HCT116 (cell line): ENCODE measurements at regions not wholly inside any gene's neighbourhood (a gene's known extent, or its start where the extent isn't known, plus 50 kb on each side); places are given as distances from the start of the nearest gene placed in this dataset.

Experiments
- ATAC-seq: fragments of 200-7000 bp; cut with Tn5 transposase; 2 replicates; pipeline ENCODE4 v1.9.1; 2020; ENCODE audit warnings: mild to moderate bottlenecking, moderate library complexity
- BruUV-seq: library from RNA; stranded (reverse); fragments of 400-500 nt; replicated peaks from 2 replicates; lab custom pipeline; 2021; lab: Mats Ljungman, UMichigan
- CTCF ChIA-PET: fragments of 300-600 bp; sonication (Branson Sonifier 250); formaldehyde crosslinking; loops from one replicate; lab custom pipeline; 2021; ENCODE audit warnings: antibody characterized with exemption; lab: Charles Lee
- POLR2A ChIA-PET: fragments of 300-600, 350-600 bp; sonication (Branson Sonifier 250); formaldehyde crosslinking; loops from one replicate; lab custom pipeline; 2021; ENCODE audit warnings: antibody characterized with exemption; lab: Charles Lee
- RAD21 ChIA-PET, 2 experiments: fragments of 300-600 bp; sonication (Branson Sonifier 250); formaldehyde crosslinking; loops; one replicate each; lab custom pipeline; 2023; ENCODE audit warnings: low total read pairs in 2 of 2; ENCODE audit not compliant: uncharacterized antibody in 2 of 2, unreplicated experiment in 2 of 2, low non-redundant PET in 1 of 2; lab: Charles Lee
- DNase-seq: peaks from one replicate; pipeline ENCODE4 v3.0.0-alpha.2; 2010; ENCODE audit warnings: low read depth, low spot score
- H2AFZ ChIP-seq: fragments of 200-600 bp; shearing (Covaris generic), sonication (generic); 2 replicates; pipeline ENCODE4 v1.6.1; 2017; ENCODE audit warnings: low read depth, mixed run types, mixed read lengths, antibody characterized with exemption, low read length; ENCODE audit not compliant: poor library complexity, severe bottlenecking
- H3K27ac ChIP-seq: 2 replicates; pipeline ENCODE4 v1.5.1; 2012; ENCODE audit warnings: low read depth, low read length
- H3K27me3 ChIP-seq: fragments of 200-600 bp; sonication (generic); 2 replicates; pipeline ENCODE4 v1.6.1; 2016; ENCODE audit warnings: mixed run types, low read length, mixed read lengths; ENCODE audit not compliant: insufficient read depth
- H3K36me3 ChIP-seq, 2 experiments: fragments of 200-500 bp in 1 of 2; fragments of 200-600 bp in 1 of 2; sonication (Bioruptor generic) in 1 of 2; sonication (generic) in 1 of 2; 2 replicates each; pipeline versions ENCODE4 v1.5.1 to v1.6.1; 2014 to 2016; ENCODE audit warnings: low read length in 2 of 2, inconsistent platforms in 1 of 2, mixed read lengths in 1 of 2, mixed run types in 1 of 2; ENCODE audit not compliant: insufficient read depth in 2 of 2, control insufficient read depth in 1 of 2
- H3K4me1 ChIP-seq, 2 experiments: fragments of 200-600 bp in 1 of 2; sonication (generic) in 1 of 2; 2 replicates each; pipeline versions ENCODE4 v1.5.1 to v1.6.1; 2012 to 2017; ENCODE audit warnings: low read length in 2 of 2, inconsistent platforms in 1 of 2, mild to moderate bottlenecking in 1 of 2, mixed read lengths in 1 of 2, mixed run types in 1 of 2, moderate library complexity in 1 of 2; ENCODE audit not compliant: insufficient read depth in 2 of 2, control insufficient read depth in 1 of 2
- H3K4me2 ChIP-seq: fragments of 200-600 bp; sonication (generic); 2 replicates; pipeline ENCODE4 v1.6.1; 2017; ENCODE audit warnings: mixed run types, low read length, mixed read lengths
- H3K4me3 ChIP-seq, 2 experiments: fragments of 200-600 bp in 1 of 2; sonication (generic) in 1 of 2; replicated peaks in 1 of 2; 2 replicates each; pipeline ENCODE4 v1.5.1; 2011 to 2016; ENCODE audit warnings: low read length in 2 of 2, control low read depth in 1 of 2, low read depth in 1 of 2, mild to moderate bottlenecking in 1 of 2, mixed read lengths in 1 of 2, mixed run types in 1 of 2
- H3K79me2 ChIP-seq: fragments of 200-600 bp; sonication (generic); 2 replicates; pipeline ENCODE4 v1.6.1; 2017; ENCODE audit warnings: mild to moderate bottlenecking, mixed run types, low read length, moderate library complexity, mixed read lengths; ENCODE audit not compliant: insufficient read depth
- H3K9ac ChIP-seq: fragments of 200-600 bp; sonication (generic); 2 replicates; pipeline ENCODE4 v1.6.1; 2016; ENCODE audit warnings: low read length, mixed read lengths
- H3K9me2 ChIP-seq: fragments of 200-600 bp; sonication (generic), shearing (Covaris generic); 2 replicates; pipeline ENCODE4 v1.6.1; 2017; ENCODE audit warnings: mixed run types, mild to moderate bottlenecking, moderate library complexity; ENCODE audit not compliant: insufficient read depth
- H3K9me3 ChIP-seq, 2 experiments: fragments of 200-500 bp in 1 of 2; fragments of 200-600 bp in 1 of 2; sonication (Bioruptor generic) in 1 of 2; sonication (generic) in 1 of 2; 2 replicates each; pipeline ENCODE4 v1.6.1; 2014 to 2017; ENCODE audit warnings: low read length in 2 of 2, mixed read lengths in 2 of 2, inconsistent platforms in 1 of 2, low read depth in 1 of 2, mild to moderate bottlenecking in 1 of 2, mixed run types in 1 of 2, moderate library complexity in 1 of 2; ENCODE audit not compliant: control insufficient read depth in 1 of 2, insufficient read depth in 1 of 2
- H4K20me1 ChIP-seq: fragments of 200-600 bp; sonication (generic), shearing (Covaris generic); 2 replicates; pipeline ENCODE4 v1.6.1; 2017; ENCODE audit warnings: mixed run types, mild to moderate bottlenecking, moderate library complexity; ENCODE audit not compliant: insufficient read depth
- ATF3 ChIP-seq: IDR thresholded peaks from 2 replicates; pipeline ENCODE4 v1.6.1; 2012
- CEBPB ChIP-seq: IDR thresholded peaks from 2 replicates; pipeline ENCODE4 v1.6.1; 2012; ENCODE audit warnings: low read depth
- EGR1 ChIP-seq: IDR thresholded peaks from 2 replicates; pipeline ENCODE4 v1.6.1; 2012; ENCODE audit warnings: low read depth
- ELF1 ChIP-seq: IDR thresholded peaks from 2 replicates; pipeline ENCODE4 v1.6.1; 2012; ENCODE audit warnings: low read depth, borderline replicate concordance
- EZH2 ChIP-seq: fragments of 200-600 bp; sonication (generic); IDR thresholded peaks from 2 replicates; pipeline ENCODE4 v1.6.1; 2017; ENCODE audit warnings: antibody characterized with exemption, mixed run types
- EZH2phosphoT487 ChIP-seq: fragments of 200-600 bp; IDR thresholded peaks from 2 replicates; pipeline ENCODE4 v1.6.1; 2018; ENCODE audit warnings: antibody characterized with exemption, borderline replicate concordance
- JUND ChIP-seq: IDR thresholded peaks from 2 replicates; pipeline ENCODE4 v1.6.1; 2012
- POLR2AphosphoS5 ChIP-seq: IDR thresholded peaks from 2 replicates; pipeline ENCODE4 v1.6.1; 2011; ENCODE audit warnings: mild to moderate bottlenecking, low read depth, low read length, moderate library complexity
- SIN3A ChIP-seq: IDR thresholded peaks from 2 replicates; pipeline ENCODE4 v1.6.1; 2012; ENCODE audit warnings: low read depth
- SP1 ChIP-seq: IDR thresholded peaks from 2 replicates; pipeline ENCODE4 v1.6.1; 2012; ENCODE audit warnings: low read depth
- SRF ChIP-seq: IDR thresholded peaks from 2 replicates; pipeline ENCODE4 v1.6.1; 2012; ENCODE audit warnings: low read depth
- YY1 ChIP-seq: IDR thresholded peaks from 2 replicates; pipeline ENCODE4 v1.6.1; 2011; ENCODE audit warnings: low read length, low read depth, moderate library complexity, mild to moderate bottlenecking; ENCODE audit not compliant: insufficient replicate concordance; ENCODE audit errors: extremely low read depth
- ZNF274 ChIP-seq: fragments of 200-500 bp; sonication (Bioruptor generic); IDR thresholded peaks from 2 replicates; pipeline ENCODE4 v1.6.1; 2014; ENCODE audit warnings: mild to moderate bottlenecking, low read depth, low read length, inconsistent platforms
- intact Hi-C: fragments of 100-400 bp; cut with micrococcal nuclease; formaldehyde crosslinking; loops from 2 replicates; pipeline ENCODE4 v1.10.0; 2022
- TF ChIP-seq, protein P1 (sequence below): IDR thresholded peaks from 2 replicates; pipeline ENCODE4 v1.6.1; 2012; ENCODE audit warnings: low read depth
- TF ChIP-seq, protein P2 (sequence below), 3 experiments: fragments of 200-600 bp in 1 of 3; sonication (generic) in 1 of 3; IDR thresholded peaks in 2 of 3; conservative IDR thresholded peaks in 1 of 3; 2 replicates each; pipeline ENCODE4 v1.5.1; 2012 to 2017; ENCODE audit warnings: low read depth in 2 of 3, low read length in 2 of 3, antibody characterized with exemption in 1 of 3, borderline replicate concordance in 1 of 3, control low read depth in 1 of 3, mild to moderate bottlenecking in 1 of 3, mixed read lengths in 1 of 3, mixed run types in 1 of 3, moderate library complexity in 1 of 3; ENCODE audit not compliant: insufficient read depth in 1 of 3

DNA sequence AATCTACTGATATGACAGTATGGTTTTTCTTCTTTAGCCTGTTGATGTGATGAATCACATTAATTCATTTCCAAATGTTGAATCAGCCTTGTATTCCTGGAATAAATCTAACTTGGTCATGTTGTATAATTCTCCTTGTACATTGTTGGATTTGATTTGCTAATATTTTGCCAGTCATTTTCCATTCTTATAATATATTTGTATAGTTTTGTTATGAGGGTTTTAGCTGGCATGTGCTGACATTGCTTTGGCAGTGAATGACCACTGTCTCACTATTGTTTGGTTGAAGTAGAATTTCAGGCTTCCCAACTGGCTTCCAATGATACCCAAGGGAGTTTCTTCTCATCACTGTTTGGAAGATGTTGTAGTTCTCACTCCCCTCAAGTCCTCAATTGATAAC lies 983.0 kb upstream of the PTPRD start (continued):
- TF ChIP-seq, protein P1, sequence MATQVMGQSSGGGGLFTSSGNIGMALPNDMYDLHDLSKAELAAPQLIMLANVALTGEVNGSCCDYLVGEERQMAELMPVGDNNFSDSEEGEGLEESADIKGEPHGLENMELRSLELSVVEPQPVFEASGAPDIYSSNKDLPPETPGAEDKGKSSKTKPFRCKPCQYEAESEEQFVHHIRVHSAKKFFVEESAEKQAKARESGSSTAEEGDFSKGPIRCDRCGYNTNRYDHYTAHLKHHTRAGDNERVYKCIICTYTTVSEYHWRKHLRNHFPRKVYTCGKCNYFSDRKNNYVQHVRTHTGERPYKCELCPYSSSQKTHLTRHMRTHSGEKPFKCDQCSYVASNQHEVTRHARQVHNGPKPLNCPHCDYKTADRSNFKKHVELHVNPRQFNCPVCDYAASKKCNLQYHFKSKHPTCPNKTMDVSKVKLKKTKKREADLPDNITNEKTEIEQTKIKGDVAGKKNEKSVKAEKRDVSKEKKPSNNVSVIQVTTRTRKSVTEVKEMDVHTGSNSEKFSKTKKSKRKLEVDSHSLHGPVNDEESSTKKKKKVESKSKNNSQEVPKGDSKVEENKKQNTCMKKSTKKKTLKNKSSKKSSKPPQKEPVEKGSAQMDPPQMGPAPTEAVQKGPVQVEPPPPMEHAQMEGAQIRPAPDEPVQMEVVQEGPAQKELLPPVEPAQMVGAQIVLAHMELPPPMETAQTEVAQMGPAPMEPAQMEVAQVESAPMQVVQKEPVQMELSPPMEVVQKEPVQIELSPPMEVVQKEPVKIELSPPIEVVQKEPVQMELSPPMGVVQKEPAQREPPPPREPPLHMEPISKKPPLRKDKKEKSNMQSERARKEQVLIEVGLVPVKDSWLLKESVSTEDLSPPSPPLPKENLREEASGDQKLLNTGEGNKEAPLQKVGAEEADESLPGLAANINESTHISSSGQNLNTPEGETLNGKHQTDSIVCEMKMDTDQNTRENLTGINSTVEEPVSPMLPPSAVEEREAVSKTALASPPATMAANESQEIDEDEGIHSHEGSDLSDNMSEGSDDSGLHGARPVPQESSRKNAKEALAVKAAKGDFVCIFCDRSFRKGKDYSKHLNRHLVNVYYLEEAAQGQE, result no peak
- no peak for TF ChIP-seq SRF
- no peak for TF ChIP-seq EZH2

GRCh38 chr9:11618241-11618805 lies 1005.5 kb upstream of the PTPRD start:
- Histone ChIP-seq H3K36me3 (no peaks in the 10 kb centered on the region), H3K4me3 (no peak overlapping the region), H3K9ac (no peak overlapping the region), H3K27me3 (no peaks in the 10 kb centered on the region), H4K20me1 (no peaks in the 10 kb centered on the region), H2AFZ (no peak overlapping the region), H3K9me2 (no peaks in the 10 kb centered on the region), H3K4me1 (no peaks in the 10 kb centered on the region), H3K9me3 (peaks cover 4 to 17% of the 10 kb centered on the region in 2 experiments; a peak in 2 of 4 replicates), H3K79me2 (no peaks in the 10 kb centered on the region), H3K27ac (no peak overlapping the region), H3K4me2 (no peak overlapping the region)
- DNase-seq, result no peak
- RAD21 ChIA-PET, result no interaction called here
- no peak for ATAC-seq
- no TSS peak for BruUV-seq
- TF ChIP-seq JUND (no peak), YY1 (no peak), ELF1 (no peak), SIN3A (no peak), EGR1 (no peak), EZH2phosphoT487 (no peak), SRF (no peak), ZNF274 (no peak), CEBPB (no peak), POLR2AphosphoS5 (no peak), ATF3 (no peak), SP1 (no peak), EZH2 (no peak)
- TF ChIP-seq, protein P2, sequence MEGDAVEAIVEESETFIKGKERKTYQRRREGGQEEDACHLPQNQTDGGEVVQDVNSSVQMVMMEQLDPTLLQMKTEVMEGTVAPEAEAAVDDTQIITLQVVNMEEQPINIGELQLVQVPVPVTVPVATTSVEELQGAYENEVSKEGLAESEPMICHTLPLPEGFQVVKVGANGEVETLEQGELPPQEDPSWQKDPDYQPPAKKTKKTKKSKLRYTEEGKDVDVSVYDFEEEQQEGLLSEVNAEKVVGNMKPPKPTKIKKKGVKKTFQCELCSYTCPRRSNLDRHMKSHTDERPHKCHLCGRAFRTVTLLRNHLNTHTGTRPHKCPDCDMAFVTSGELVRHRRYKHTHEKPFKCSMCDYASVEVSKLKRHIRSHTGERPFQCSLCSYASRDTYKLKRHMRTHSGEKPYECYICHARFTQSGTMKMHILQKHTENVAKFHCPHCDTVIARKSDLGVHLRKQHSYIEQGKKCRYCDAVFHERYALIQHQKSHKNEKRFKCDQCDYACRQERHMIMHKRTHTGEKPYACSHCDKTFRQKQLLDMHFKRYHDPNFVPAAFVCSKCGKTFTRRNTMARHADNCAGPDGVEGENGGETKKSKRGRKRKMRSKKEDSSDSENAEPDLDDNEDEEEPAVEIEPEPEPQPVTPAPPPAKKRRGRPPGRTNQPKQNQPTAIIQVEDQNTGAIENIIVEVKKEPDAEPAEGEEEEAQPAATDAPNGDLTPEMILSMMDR (IDR thresholded peaks at IDR 0.05 in 2 of 3, conservative IDR thresholded peaks at IDR 0.05 in 1 of 3; ENCODE audit: borderline replicate concordance in 1 of 3, insufficient read depth in 1 of 3, low read depth in 2 of 3, low read length in 2 of 3), result no peak
- intact Hi-C loops, result no loop called here
- POLR2A ChIA-PET, result no interaction called here
- CTCF ChIA-PET, result no interaction called here
